HG03196 (cell line): ENCODE measurements at regions not wholly inside any gene's neighbourhood (a gene's known extent, or its start where the extent isn't known, plus 50 kb on each side); places are given as distances from the start of the nearest gene placed in this dataset.
A peak's percentile ranks its signal among the peaks of the same experiment; 100 is the strongest.
"Not testable (repeated sequence)": the region's sequence is repeated elsewhere in the genome, so short reads cannot be mapped to it uniquely, and the experiment has no call there.

Experiments used
- ATAC-seq: cut with Tn5 transposase; IDR thresholded peaks from one replicate; pipeline ENCODE4 v1.9.1; 2021; ENCODE audit not compliant: unreplicated experiment

- no peak for ATAC-seq
These were observed 50.2 kb upstream of the FAM174B start for GRCh38 chr15:92705764-92706163.

GRCh38 chr15:92706201-92706600 is 50.6 kb upstream of the FAM174B start:
- no peak for ATAC-seq

GRCh38 chr15:92707880-92708551 is 52.4 kb upstream of the FAM174B start:
- no peak for ATAC-seq

- ATAC-seq: no peak
These were observed 53.1 kb upstream of the FAM174B start for GRCh38 chr15:92708635-92709034.

- no peak for ATAC-seq
These were observed 53.7 kb upstream of the FAM174B start for GRCh38 chr15:92709110-92709790.

GRCh38 chr15:92711457-92711831 is 55.9 kb upstream of the FAM174B start:
- ATAC-seq: no peak

GRCh38 chr15:92714077-92714476 is 58.5 kb upstream of the FAM174B start:
- no peak for ATAC-seq

- ATAC-seq: peak; percentile 87
These were observed 59.2 kb upstream of the FAM174B start for GRCh38 chr15:92714477-92715401.

- no peak for ATAC-seq
These were observed 60.2 kb upstream of the FAM174B start for GRCh38 chr15:92715758-92716157.

- no peak for ATAC-seq
These were observed 63.4 kb upstream of the FAM174B start for GRCh38 chr15:92719021-92719420.

- ATAC-seq: no peak
These were observed 68.6 kb upstream of the FAM174B start for GRCh38 chr15:92724144-92724543.

GRCh38 chr15:92725171-92725570 is 69.6 kb upstream of the FAM174B start:
- no peak for ATAC-seq

GRCh38 chr15:92728266-92728665 is 72.7 kb upstream of the FAM174B start:
- no peak for ATAC-seq

- ATAC-seq: no peak
These were observed 77.7 kb upstream of the FAM174B start for GRCh38 chr15:92733090-92733933.

GRCh38 chr15:92733934-92734521 is 78.5 kb upstream of the FAM174B start:
- ATAC-seq: no peak

- not testable (repeated sequence) for ATAC-seq
These were observed 83.7 kb upstream of the FAM174B start for GRCh38 chr15:92739246-92739645.

- ATAC-seq: no peak
These were observed 90.3 kb upstream of the FAM174B start for GRCh38 chr15:92745845-92746271.

- ATAC-seq: no peak
These were observed 91.5 kb upstream of the FAM174B start for GRCh38 chr15:92747047-92747446.

- ATAC-seq: no peak
These were observed 93.6 kb upstream of the FAM174B start for GRCh38 chr15:92749216-92749615.

- no peak for ATAC-seq
These were observed 94.4 kb upstream of the FAM174B start for GRCh38 chr15:92749946-92750345.
